ENCODE measurements at regions not wholly inside any gene's neighbourhood (a gene's known extent, or its start where the extent isn't known, plus 50 kb on each side); places are given as distances from the start of the nearest gene placed in this dataset.

- TF ChIP-seq SIN3A (IDR thresholded peaks at IDR 0.05; ENCODE audit: borderline replicate concordance, insufficient read depth, low read length) (no peak), TAF1 (IDR thresholded peaks at IDR 0.05; ENCODE audit: borderline replicate concordance, insufficient read depth, low read length) (no peak), FOXP2 (optimal IDR thresholded peaks at IDR 0.05; ENCODE audit: borderline replicate concordance, extremely low read depth, extremely low read length, insufficient read depth) (no peak), POLR2AphosphoS5 (IDR thresholded peaks at IDR 0.05; ENCODE audit: low read depth, low read length) (no peak)
- TF ChIP-seq, protein P1, sequence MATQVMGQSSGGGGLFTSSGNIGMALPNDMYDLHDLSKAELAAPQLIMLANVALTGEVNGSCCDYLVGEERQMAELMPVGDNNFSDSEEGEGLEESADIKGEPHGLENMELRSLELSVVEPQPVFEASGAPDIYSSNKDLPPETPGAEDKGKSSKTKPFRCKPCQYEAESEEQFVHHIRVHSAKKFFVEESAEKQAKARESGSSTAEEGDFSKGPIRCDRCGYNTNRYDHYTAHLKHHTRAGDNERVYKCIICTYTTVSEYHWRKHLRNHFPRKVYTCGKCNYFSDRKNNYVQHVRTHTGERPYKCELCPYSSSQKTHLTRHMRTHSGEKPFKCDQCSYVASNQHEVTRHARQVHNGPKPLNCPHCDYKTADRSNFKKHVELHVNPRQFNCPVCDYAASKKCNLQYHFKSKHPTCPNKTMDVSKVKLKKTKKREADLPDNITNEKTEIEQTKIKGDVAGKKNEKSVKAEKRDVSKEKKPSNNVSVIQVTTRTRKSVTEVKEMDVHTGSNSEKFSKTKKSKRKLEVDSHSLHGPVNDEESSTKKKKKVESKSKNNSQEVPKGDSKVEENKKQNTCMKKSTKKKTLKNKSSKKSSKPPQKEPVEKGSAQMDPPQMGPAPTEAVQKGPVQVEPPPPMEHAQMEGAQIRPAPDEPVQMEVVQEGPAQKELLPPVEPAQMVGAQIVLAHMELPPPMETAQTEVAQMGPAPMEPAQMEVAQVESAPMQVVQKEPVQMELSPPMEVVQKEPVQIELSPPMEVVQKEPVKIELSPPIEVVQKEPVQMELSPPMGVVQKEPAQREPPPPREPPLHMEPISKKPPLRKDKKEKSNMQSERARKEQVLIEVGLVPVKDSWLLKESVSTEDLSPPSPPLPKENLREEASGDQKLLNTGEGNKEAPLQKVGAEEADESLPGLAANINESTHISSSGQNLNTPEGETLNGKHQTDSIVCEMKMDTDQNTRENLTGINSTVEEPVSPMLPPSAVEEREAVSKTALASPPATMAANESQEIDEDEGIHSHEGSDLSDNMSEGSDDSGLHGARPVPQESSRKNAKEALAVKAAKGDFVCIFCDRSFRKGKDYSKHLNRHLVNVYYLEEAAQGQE (IDR thresholded peaks at IDR 0.05; ENCODE audit: insufficient read depth in 1 of 2, low read depth in 2 of 2, low read length in 2 of 2): no peak
These were observed 208.8 kb downstream of the DLL1 start for GRCh38 chr6:170082067-170082466.

DNA sequence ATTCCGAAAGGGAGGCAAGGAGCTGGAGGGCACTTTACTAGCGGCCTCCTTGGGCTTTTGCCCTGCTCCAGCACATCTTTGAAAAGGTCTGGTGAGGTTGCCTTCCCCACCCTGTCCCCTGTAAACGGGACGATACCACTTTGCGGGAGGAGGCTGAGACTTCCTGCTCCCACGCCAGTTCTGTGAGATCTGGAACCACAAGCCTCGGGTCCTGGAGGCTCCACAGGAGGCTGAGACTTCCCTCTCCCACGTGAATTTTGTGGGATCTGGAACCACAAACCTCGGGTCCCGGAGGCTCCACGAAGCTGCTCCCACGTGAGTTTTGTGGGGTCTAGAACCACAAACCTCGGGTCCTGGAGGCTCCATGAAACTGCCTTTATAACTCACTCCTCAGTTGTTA is 209.3 kb downstream of the DLL1 start:
- TF ChIP-seq, protein P1 (IDR thresholded peaks at IDR 0.05; ENCODE audit: insufficient read depth in 1 of 2, low read depth in 2 of 2, low read length in 2 of 2): no peak
- TF ChIP-seq POLR2AphosphoS5 (IDR thresholded peaks at IDR 0.05; ENCODE audit: low read depth, low read length) (no peak), TAF1 (IDR thresholded peaks at IDR 0.05; ENCODE audit: borderline replicate concordance, insufficient read depth, low read length) (no peak), FOXP2 (optimal IDR thresholded peaks at IDR 0.05; ENCODE audit: borderline replicate concordance, extremely low read depth, extremely low read length, insufficient read depth) (no peak), SIN3A (IDR thresholded peaks at IDR 0.05; ENCODE audit: borderline replicate concordance, insufficient read depth, low read length) (no peak)

DNA sequence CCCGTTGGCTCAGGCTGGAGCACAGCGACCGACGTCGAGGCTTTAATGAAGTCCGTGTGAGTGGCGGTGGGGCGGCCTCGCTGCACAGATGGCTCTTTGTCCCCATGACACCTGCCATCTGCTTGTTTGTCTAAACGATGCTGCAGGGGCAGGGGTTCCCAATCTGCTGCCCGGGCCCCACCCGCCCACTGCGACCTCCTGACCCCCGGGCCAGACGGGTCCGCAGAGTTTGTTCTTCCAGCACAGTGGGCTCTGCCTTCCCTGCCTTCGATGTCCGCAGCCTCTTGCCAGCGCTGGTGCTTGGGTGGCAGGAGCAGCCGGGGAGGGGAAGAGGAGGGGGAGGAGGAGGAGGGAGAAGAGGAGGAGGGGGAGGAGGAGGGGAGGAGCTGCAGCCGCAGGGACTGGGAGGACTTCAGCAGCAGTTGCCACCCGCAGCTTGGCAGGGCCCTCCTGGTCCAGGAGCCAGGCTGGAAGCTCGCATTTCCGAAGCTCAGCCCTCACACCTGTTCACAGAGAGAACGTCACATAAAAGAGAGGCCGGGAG is 210.0 kb downstream of the DLL1 start:
- TF ChIP-seq POLR2AphosphoS5 (IDR thresholded peaks at IDR 0.05; ENCODE audit: low read depth, low read length) (no peak), TAF1 (IDR thresholded peaks at IDR 0.05; ENCODE audit: borderline replicate concordance, insufficient read depth, low read length) (no peak), SIN3A (IDR thresholded peaks at IDR 0.05; ENCODE audit: borderline replicate concordance, insufficient read depth, low read length) (no peak)
- TF ChIP-seq, protein P1 (IDR thresholded peaks at IDR 0.05; ENCODE audit: insufficient read depth in 1 of 2, low read depth in 2 of 2, low read length in 2 of 2): no peak

DNA sequence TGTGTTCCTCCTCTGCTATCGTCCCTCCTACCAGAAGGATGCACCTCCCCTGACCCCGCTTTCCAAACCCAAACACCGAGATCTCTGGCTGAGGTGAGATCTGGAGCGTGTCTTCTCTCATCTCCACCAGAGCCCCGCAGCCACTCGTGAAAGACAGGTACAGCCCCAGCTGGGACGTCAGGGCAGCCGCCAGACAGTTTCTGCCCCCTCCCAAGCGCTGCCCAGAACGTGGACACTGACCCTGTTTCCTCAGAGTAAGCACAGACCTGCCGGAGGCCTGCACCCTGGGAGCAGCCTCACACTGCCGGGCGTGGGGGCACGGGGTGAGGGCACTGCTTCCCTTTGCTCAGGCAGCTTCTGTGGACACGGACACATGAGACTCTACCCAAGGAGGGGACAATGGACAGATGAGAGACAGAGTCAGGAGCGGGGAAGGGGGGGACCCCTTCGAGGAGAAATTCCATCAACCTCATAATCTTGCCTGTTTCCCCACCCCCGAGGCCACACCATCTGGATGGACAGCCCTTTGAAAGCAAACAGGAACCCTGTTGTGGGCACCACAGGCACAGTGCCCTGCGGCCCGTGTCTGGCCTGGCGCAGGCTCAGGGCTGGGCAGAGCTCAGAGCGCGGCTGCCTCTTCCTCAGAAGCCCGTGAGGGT is 210.6 kb downstream of the DLL1 start:
- TF ChIP-seq FOXP2 (optimal IDR thresholded peaks at IDR 0.05; ENCODE audit: borderline replicate concordance, extremely low read depth, extremely low read length, insufficient read depth) (no peak), SIN3A (IDR thresholded peaks at IDR 0.05; ENCODE audit: borderline replicate concordance, insufficient read depth, low read length) (no peak), POLR2AphosphoS5 (IDR thresholded peaks at IDR 0.05; ENCODE audit: low read depth, low read length) (no peak), TAF1 (IDR thresholded peaks at IDR 0.05; ENCODE audit: borderline replicate concordance, insufficient read depth, low read length) (no peak)
- TF ChIP-seq, protein P1 (IDR thresholded peaks at IDR 0.05; ENCODE audit: insufficient read depth in 1 of 2, low read depth in 2 of 2, low read length in 2 of 2): no peak
